CD14-positive monocyte (primary cell): ENCODE measurements at regions not wholly inside any gene's neighbourhood (a gene's known extent, or its start where the extent isn't known, plus 50 kb on each side); places are given as distances from the start of the nearest gene placed in this dataset.

Experiments
- DNase-seq, 3 donors: peaks; one replicate each; pipeline ENCODE4 v3.0.0-alpha.2; 2011 to 2022
- H2AFZ ChIP-seq: 2 replicates; pipeline ENCODE4 v1.6.0; 2012; ENCODE audit warnings: mild to moderate bottlenecking, low read depth, low read length, inconsistent platforms; ENCODE audit not compliant: insufficient read depth, poor library complexity, severe bottlenecking
- H3K27ac ChIP-seq, 2 donors: 1 replicate in 1 of 2; 2 replicates in 1 of 2; pipeline ENCODE4 v1.5.1; 2012 to 2013; ENCODE audit warnings: low read length in 2 of 2, control low read depth in 1 of 2, inconsistent platforms in 1 of 2, low read depth in 1 of 2, mild to moderate bottlenecking in 1 of 2
- H3K27me3 ChIP-seq, 2 donors: one replicate each; pipeline versions ENCODE4 v1.6.0 to v1.6.1; 2011 to 2013; ENCODE audit warnings: low read length in 2 of 2; ENCODE audit not compliant: control insufficient read depth in 2 of 2, insufficient read depth in 2 of 2
- H3K36me3 ChIP-seq, 2 donors: replicated peaks in 1 of 2; 1 replicate in 1 of 2; 2 replicates in 1 of 2; pipeline versions ENCODE4 v1.5.1 to v1.6.1; 2012 to 2013; ENCODE audit warnings: low read length in 2 of 2, control low read depth in 1 of 2, inconsistent platforms in 1 of 2, mild to moderate bottlenecking in 1 of 2; ENCODE audit not compliant: insufficient read depth in 2 of 2, control insufficient read depth in 1 of 2
- H3K4me1 ChIP-seq, 2 donors: 1 replicate in 1 of 2; 2 replicates in 1 of 2; pipeline versions ENCODE4 v1.5.1 to v1.6.1; 2012 to 2013; ENCODE audit warnings: low read length in 2 of 2, control low read depth in 1 of 2, inconsistent platforms in 1 of 2, mild to moderate bottlenecking in 1 of 2, moderate library complexity in 1 of 2; ENCODE audit not compliant: insufficient read depth in 2 of 2, control insufficient read depth in 1 of 2
- H3K4me2 ChIP-seq: replicated peaks from 2 replicates; pipeline ENCODE3; 2012; ENCODE audit warnings: low read length, moderate library complexity, mild to moderate bottlenecking; ENCODE audit not compliant: poor library complexity, severe bottlenecking; ENCODE audit errors: extremely low read depth
- H3K4me3 ChIP-seq, 3 experiments: fragments of 200-600 bp in 1 of 3; sonication (generic) in 1 of 3; replicated peaks in 1 of 3; 1 replicate in 2 of 3; 2 replicates in 1 of 3; pipeline ENCODE4 v1.5.1; 2011 to 2013; ENCODE audit warnings: low read length in 3 of 3, mild to moderate bottlenecking in 3 of 3, control low read depth in 2 of 3, low read depth in 2 of 3, inconsistent platforms in 1 of 3, moderate library complexity in 1 of 3
- H3K79me2 ChIP-seq: 2 replicates; pipeline ENCODE4 v1.6.0; 2012; ENCODE audit warnings: mild to moderate bottlenecking, control low read depth, inconsistent platforms, low read length, moderate library complexity; ENCODE audit not compliant: insufficient read depth
- H3K9ac ChIP-seq: 2 replicates; pipeline ENCODE4 v1.6.0; 2017; ENCODE audit warnings: low read length, mild to moderate bottlenecking; ENCODE audit not compliant: insufficient read depth, poor library complexity, severe bottlenecking
- H3K9me3 ChIP-seq, 2 donors: replicated peaks in 1 of 2; 1 replicate in 1 of 2; 2 replicates in 1 of 2; pipeline versions ENCODE4 v1.5.1 to v1.6.1; 2012 to 2013; ENCODE audit warnings: low read length in 2 of 2, control low read depth in 1 of 2; ENCODE audit not compliant: control insufficient read depth in 1 of 2, insufficient read depth in 1 of 2
- H4K20me1 ChIP-seq: 2 replicates; pipeline ENCODE4 v1.6.0; 2012; ENCODE audit warnings: mild to moderate bottlenecking, low read length, control low read depth, moderate library complexity; ENCODE audit not compliant: insufficient read depth
- H3K27ac Mint-ChIP-seq, 7 donors: one replicate each; pipeline ENCODE4 v1.8.0; 2020; ENCODE audit warnings: mild to moderate bottlenecking in 7 of 7, mixed read lengths in 7 of 7, moderate library complexity in 6 of 7, inconsistent platforms in 2 of 7
- H3K27me3 Mint-ChIP-seq, 3 donors: one replicate each; pipeline ENCODE4 v1.8.0; 2021 to 2022; ENCODE audit warnings: low read depth in 3 of 3, mild to moderate bottlenecking in 3 of 3, mixed read lengths in 3 of 3, moderate library complexity in 3 of 3, inconsistent platforms in 1 of 3
- H3K36me3 Mint-ChIP-seq, 2 donors: one replicate each; pipeline ENCODE4 v1.8.0; 2020; ENCODE audit warnings: mixed read lengths in 2 of 2, inconsistent platforms in 1 of 2, mild to moderate bottlenecking in 1 of 2
- H3K4me1 Mint-ChIP-seq: one replicate; pipeline ENCODE4 v1.8.0; 2020; ENCODE audit warnings: mild to moderate bottlenecking, mixed read lengths
- H3K4me3 Mint-ChIP-seq, 2 donors: one replicate each; pipeline ENCODE4 v1.8.0; 2020; ENCODE audit warnings: mild to moderate bottlenecking in 2 of 2, mixed read lengths in 2 of 2, moderate library complexity in 1 of 2
- H3K9me3 Mint-ChIP-seq, 7 donors: one replicate each; pipeline ENCODE4 v1.8.0; 2020 to 2022; ENCODE audit warnings: mixed read lengths in 7 of 7, mild to moderate bottlenecking in 6 of 7, moderate library complexity in 6 of 7, inconsistent platforms in 2 of 7
- CTCF ChIP-seq: fragments of 200-600 bp; IDR thresholded peaks from one replicate; pipeline ENCODE4 v1.8.0; 2022; ENCODE audit warnings: antibody characterized with exemption, mild to moderate bottlenecking
- WGBS: methylation state at CpG from one replicate; pipeline ENCODE4 v1.1.5; 2013; ENCODE audit warnings: missing lambda C conversion rate; ENCODE audit not compliant: insufficient coverage; 5-methylcytosine and 5-hydroxymethylcytosine counted together
- intact Hi-C, 2 donors: fragments of 100-400 bp; cut with micrococcal nuclease; formaldehyde crosslinking; loops; one replicate each; pipeline versions ENCODE4 v1.15.0 to v1.15.1; 2023

DNA sequence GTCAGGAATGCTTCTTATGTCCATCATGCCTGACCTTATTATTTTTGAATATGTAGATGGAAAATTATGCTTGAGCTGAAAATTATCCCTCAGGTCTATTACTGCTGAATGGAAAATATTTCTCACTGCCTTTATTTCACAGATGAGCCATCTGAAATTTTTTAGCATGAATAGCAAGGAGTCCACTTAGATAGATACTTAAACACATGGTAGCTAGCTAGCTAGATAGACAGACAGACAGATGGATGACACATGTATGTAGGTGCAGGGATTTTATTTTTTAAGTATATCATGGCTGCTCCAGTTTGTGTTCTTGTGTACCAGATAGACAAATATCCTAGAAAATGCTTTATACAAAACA lies 645.0 kb downstream of the MMUT start:
- Mint-ChIP-seq H3K27ac (no peak overlapping the region), H3K4me3 (no peak overlapping the region), H3K27me3 (peaks cover 0 to 2% (median 0%) of the 10 kb centered on the region in 3 donors), H3K4me1 (no peaks in the 10 kb centered on the region), H3K9me3 (peaks cover 0 to 9% (median 1%) of the 10 kb centered on the region in 7 donors), H3K36me3 (no peaks in the 10 kb centered on the region)
- Histone ChIP-seq H3K79me2 (no peaks in the 10 kb centered on the region), H2AFZ (no peak overlapping the region), H3K27me3 (no peaks in the 10 kb centered on the region), H4K20me1 (no peaks in the 10 kb centered on the region), H3K4me2 (no peak overlapping the region), H3K36me3 (no peaks in the 10 kb centered on the region), H3K9ac (no peak overlapping the region), H3K4me3 (no peak overlapping the region), H3K27ac (no peak overlapping the region), H3K9me3 (peaks cover 0 to 5% of the 10 kb centered on the region in 2 donors), H3K4me1 (no peaks in the 10 kb centered on the region)
- no peak for DNase-seq
- intact Hi-C loops, result no loop called here
- TF ChIP-seq CTCF, result no peak

DNA sequence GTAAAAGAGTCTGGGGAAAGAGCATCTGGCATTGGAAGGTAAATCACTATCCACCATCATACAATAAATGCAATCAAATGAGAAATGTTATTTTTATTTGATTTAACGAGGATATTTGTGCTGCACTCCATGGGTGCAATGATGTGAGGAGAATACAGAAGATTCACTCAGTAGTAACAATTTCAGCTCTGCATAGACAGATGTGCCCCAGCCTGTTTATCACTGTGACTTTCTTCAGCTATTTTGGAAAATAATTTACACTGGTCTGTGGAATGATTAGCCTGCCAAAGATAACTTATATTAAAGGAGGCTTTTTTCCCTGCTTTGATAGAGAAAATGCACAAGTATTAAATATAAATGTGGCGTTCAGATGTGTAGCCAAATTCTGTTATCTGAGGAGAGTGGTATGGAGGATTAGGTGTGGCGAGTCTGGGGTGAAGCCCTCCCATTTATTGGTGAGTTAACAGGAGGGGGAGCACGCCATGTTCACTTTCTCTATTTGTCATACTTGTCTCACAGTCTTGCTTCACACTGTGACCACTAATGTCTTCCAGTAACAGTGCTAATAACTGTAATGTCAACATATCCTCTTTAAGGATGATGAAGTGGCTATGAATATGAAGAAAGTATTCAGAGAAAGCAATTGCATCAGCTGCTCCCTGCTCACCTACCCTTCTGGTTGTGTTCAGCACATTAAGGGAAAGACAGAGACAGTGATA lies 645.6 kb downstream of the MMUT start:
- TF ChIP-seq CTCF, result no peak
- no peak overlapping the region for H2AFZ ChIP-seq

More for the DNA sequence above, 645.6 kb downstream of the MMUT start:
- H3K4me2 ChIP-seq, result no peak overlapping the region
- no peak overlapping the region for H3K27ac ChIP-seq
- no peak overlapping the region for H3K4me3 ChIP-seq
- H3K27me3 Mint-ChIP-seq, result peaks cover 0 to 2% (median 0%) of the 10 kb centered on the region in 3 donors
- no peaks in the 10 kb centered on the region for H3K79me2 ChIP-seq
- H3K4me1 Mint-ChIP-seq, result no peaks in the 10 kb centered on the region
- H4K20me1 ChIP-seq, result no peaks in the 10 kb centered on the region
- H3K36me3 Mint-ChIP-seq, result no peaks in the 10 kb centered on the region
- H3K9ac ChIP-seq, result no peak overlapping the region
- no peak for DNase-seq
- no peak overlapping the region for H3K4me3 Mint-ChIP-seq
- H3K4me1 ChIP-seq, result no peaks in the 10 kb centered on the region
- intact Hi-C loops, result no loop called here
- H3K9me3 ChIP-seq, result peaks cover 0 to under 1% of the 10 kb centered on the region in 2 donors
- peaks cover 0 to 9% (median 1%) of the 10 kb centered on the region in 7 donors for H3K9me3 Mint-ChIP-seq
- 80% methylated on average over 1 of the region's 4 CpGs for WGBS
- H3K27me3 ChIP-seq, result no peaks in the 10 kb centered on the region
- H3K36me3 ChIP-seq, result no peaks in the 10 kb centered on the region
- H3K27ac Mint-ChIP-seq, result no peak overlapping the region
